DOHH2 (cell line): ENCODE measurements at regions not wholly inside any gene's neighbourhood (a gene's known extent, or its start where the extent isn't known, plus 50 kb on each side); places are given as distances from the start of the nearest gene placed in this dataset.

Experiments used
- CTCF ChIP-seq: fragments of 200-600 bp; sonication (generic); IDR thresholded peaks from one replicate; pipeline ENCODE4 v1.5.1; 2014; ENCODE audit warnings: antibody characterized with exemption, mild to moderate bottlenecking, low read depth, low read length; ENCODE audit not compliant: poor library complexity, severe bottlenecking
- EZH2phosphoT487 ChIP-seq: fragments of 200-600 bp; sonication (generic); IDR thresholded peaks from 2 replicates; pipeline ENCODE4 v1.6.1; 2017; ENCODE audit warnings: borderline replicate concordance, mild to moderate bottlenecking, antibody characterized with exemption, low read length, moderate library complexity, mixed read lengths

GRCh38 chr2:65649811-65650589, 217.6 kb upstream of the SPRED2 start:
- TF ChIP-seq CTCF (no peak), EZH2phosphoT487 (no peak)
